Liver (tissue), 3 donors: ENCODE measurements at regions not wholly inside any gene's neighbourhood (a gene's known extent, or its start where the extent isn't known, plus 50 kb on each side); places are given as distances from the start of the nearest gene placed in this dataset.

ENCODE experiments used
- ATF3 ChIP-seq: IDR thresholded peaks from 2 replicates; pipeline ENCODE4 v1.6.1; 2016; ENCODE audit warnings: antibody characterized with exemption
- EGR1 ChIP-seq, 2 donors: IDR thresholded peaks; 2 replicates each; pipeline ENCODE4 v1.6.1; 2016 to 2018; ENCODE audit warnings: antibody characterized with exemption in 2 of 2, low read depth in 2 of 2
- GABPA ChIP-seq, 2 donors: IDR thresholded peaks in 1 of 2; conservative IDR thresholded peaks in 1 of 2; 2 replicates each; pipeline ENCODE4 v1.6.1; 2016; ENCODE audit warnings: antibody characterized with exemption in 2 of 2, mild to moderate bottlenecking in 1 of 2, moderate library complexity in 1 of 2
- MAX ChIP-seq: IDR thresholded peaks from 2 replicates; pipeline ENCODE4 v1.6.1; 2016; ENCODE audit warnings: antibody characterized with exemption
- TAF1 ChIP-seq: conservative IDR thresholded peaks from 2 replicates; pipeline ENCODE4 v1.6.1; 2016; ENCODE audit warnings: antibody characterized with exemption, mild to moderate bottlenecking
- YY1 ChIP-seq: IDR thresholded peaks from 2 replicates; pipeline ENCODE4 v1.6.1; 2016; ENCODE audit warnings: antibody characterized with exemption, mild to moderate bottlenecking
- TF ChIP-seq, protein P1 (sequence below): fragments of 150-350 bp; IDR thresholded peaks from 2 replicates; pipeline ENCODE4 v1.5.1; 2017; ENCODE audit warnings: improper control_type of control experiment, low read depth, low read length; ENCODE audit not compliant: missing input control
- TF ChIP-seq, protein P2 (sequence below): IDR thresholded peaks from 2 replicates; pipeline ENCODE4 v1.6.1; 2016; ENCODE audit warnings: antibody characterized with exemption, mild to moderate bottlenecking
- TF ChIP-seq, protein P3 (sequence below): IDR thresholded peaks from 2 replicates; pipeline ENCODE4 v1.6.1; 2016; ENCODE audit warnings: antibody characterized with exemption
- donor health status: healthy.
- donor health status: healthy.

DNA sequence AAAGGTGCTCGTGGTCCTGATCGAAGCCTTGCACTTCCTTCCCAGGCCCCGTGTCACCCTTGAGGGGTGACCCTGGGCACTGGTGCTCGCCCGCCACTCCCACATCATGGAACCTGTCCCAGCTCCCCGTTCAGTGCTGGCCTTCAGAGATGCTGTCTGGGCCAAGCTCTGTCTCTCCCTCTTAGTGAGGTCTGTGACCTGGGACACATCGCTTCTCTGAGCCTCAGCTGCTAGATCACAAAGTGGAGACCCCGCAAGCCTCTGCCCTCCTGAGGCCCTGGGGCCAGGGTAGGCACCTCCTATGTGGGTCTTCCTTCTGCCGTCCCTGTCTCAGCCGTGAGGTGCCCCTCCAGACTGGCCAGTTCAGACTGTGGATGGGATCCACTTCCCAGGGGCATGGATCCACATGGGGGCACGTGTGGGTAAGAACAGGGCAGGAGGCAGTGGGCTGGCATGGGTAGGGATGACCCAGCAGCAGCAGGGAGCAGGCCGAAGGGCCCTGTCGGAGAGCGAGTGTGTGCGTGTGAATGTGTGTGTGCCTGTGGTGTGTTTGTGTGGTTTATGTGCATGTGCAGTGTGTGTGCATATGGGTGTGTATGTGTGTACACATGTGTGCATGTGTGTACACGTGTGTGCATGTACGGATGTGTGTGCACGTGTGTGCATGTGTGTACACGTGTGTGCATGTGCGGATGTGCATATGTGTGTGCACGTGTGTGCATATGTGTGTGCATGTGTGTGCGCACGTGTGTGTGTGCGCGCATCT, 1073.7 kb downstream of the BRD1 start:
- TF ChIP-seq, protein P1, sequence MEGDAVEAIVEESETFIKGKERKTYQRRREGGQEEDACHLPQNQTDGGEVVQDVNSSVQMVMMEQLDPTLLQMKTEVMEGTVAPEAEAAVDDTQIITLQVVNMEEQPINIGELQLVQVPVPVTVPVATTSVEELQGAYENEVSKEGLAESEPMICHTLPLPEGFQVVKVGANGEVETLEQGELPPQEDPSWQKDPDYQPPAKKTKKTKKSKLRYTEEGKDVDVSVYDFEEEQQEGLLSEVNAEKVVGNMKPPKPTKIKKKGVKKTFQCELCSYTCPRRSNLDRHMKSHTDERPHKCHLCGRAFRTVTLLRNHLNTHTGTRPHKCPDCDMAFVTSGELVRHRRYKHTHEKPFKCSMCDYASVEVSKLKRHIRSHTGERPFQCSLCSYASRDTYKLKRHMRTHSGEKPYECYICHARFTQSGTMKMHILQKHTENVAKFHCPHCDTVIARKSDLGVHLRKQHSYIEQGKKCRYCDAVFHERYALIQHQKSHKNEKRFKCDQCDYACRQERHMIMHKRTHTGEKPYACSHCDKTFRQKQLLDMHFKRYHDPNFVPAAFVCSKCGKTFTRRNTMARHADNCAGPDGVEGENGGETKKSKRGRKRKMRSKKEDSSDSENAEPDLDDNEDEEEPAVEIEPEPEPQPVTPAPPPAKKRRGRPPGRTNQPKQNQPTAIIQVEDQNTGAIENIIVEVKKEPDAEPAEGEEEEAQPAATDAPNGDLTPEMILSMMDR = no peak
- TF ChIP-seq, protein P2, sequence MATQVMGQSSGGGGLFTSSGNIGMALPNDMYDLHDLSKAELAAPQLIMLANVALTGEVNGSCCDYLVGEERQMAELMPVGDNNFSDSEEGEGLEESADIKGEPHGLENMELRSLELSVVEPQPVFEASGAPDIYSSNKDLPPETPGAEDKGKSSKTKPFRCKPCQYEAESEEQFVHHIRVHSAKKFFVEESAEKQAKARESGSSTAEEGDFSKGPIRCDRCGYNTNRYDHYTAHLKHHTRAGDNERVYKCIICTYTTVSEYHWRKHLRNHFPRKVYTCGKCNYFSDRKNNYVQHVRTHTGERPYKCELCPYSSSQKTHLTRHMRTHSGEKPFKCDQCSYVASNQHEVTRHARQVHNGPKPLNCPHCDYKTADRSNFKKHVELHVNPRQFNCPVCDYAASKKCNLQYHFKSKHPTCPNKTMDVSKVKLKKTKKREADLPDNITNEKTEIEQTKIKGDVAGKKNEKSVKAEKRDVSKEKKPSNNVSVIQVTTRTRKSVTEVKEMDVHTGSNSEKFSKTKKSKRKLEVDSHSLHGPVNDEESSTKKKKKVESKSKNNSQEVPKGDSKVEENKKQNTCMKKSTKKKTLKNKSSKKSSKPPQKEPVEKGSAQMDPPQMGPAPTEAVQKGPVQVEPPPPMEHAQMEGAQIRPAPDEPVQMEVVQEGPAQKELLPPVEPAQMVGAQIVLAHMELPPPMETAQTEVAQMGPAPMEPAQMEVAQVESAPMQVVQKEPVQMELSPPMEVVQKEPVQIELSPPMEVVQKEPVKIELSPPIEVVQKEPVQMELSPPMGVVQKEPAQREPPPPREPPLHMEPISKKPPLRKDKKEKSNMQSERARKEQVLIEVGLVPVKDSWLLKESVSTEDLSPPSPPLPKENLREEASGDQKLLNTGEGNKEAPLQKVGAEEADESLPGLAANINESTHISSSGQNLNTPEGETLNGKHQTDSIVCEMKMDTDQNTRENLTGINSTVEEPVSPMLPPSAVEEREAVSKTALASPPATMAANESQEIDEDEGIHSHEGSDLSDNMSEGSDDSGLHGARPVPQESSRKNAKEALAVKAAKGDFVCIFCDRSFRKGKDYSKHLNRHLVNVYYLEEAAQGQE = no peak
- no peak for TF ChIP-seq TAF1
- no peak for TF ChIP-seq YY1
- no peak for TF ChIP-seq GABPA (IDR thresholded peaks at IDR 0.05 in 1 of 2, conservative IDR thresholded peaks at IDR 0.05 in 1 of 2)
- TF ChIP-seq ATF3 = no peak
- TF ChIP-seq, protein P3, sequence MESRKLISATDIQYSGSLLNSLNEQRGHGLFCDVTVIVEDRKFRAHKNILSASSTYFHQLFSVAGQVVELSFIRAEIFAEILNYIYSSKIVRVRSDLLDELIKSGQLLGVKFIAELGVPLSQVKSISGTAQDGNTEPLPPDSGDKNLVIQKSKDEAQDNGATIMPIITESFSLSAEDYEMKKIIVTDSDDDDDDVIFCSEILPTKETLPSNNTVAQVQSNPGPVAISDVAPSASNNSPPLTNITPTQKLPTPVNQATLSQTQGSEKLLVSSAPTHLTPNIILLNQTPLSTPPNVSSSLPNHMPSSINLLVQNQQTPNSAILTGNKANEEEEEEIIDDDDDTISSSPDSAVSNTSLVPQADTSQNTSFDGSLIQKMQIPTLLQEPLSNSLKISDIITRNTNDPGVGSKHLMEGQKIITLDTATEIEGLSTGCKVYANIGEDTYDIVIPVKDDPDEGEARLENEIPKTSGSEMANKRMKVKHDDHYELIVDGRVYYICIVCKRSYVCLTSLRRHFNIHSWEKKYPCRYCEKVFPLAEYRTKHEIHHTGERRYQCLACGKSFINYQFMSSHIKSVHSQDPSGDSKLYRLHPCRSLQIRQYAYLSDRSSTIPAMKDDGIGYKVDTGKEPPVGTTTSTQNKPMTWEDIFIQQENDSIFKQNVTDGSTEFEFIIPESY = no peak
- no peak for TF ChIP-seq EGR1 (IDR thresholded peaks at IDR 0.05; ENCODE audit: low read depth in 2 of 2)
- TF ChIP-seq MAX = no peak
